SJSA1 (cell line): ENCODE measurements at regions not wholly inside any gene's neighbourhood (a gene's known extent, or its start where the extent isn't known, plus 50 kb on each side); places are given as distances from the start of the nearest gene placed in this dataset.
A peak's percentile ranks its signal among the peaks of the same experiment; 100 is the strongest.
"Not testable (repeated sequence)": the region's sequence is repeated elsewhere in the genome, so short reads cannot be mapped to it uniquely, and the experiment has no call there.

Source experiments
- DNase-seq, 2 experiments: peaks; one replicate each; pipeline ENCODE4 v3.0.0-alpha.2; 2015 to 2020; ENCODE audit warnings: low spot score in 2 of 2, low read depth in 1 of 2
- H3K27ac ChIP-seq: fragments of 250-450 bp; sonication (Bioruptor Pico); 2 replicates; pipeline ENCODE4 v1.5.1; 2020; ENCODE audit warnings: mild to moderate bottlenecking, moderate library complexity
- H3K27me3 ChIP-seq: fragments of 250-450 bp; sonication (Bioruptor Pico); replicated peaks from 2 replicates; pipeline ENCODE4 v1.5.1; 2020; ENCODE audit warnings: mild to moderate bottlenecking, moderate library complexity
- H3K36me3 ChIP-seq: fragments of 250-450 bp; sonication (Bioruptor Pico); 2 replicates; pipeline ENCODE4 v1.5.1; 2020; ENCODE audit warnings: mild to moderate bottlenecking
- H3K4me1 ChIP-seq: fragments of 250-450 bp; sonication (Bioruptor Pico); replicated peaks from 2 replicates; pipeline ENCODE4 v1.6.1; 2021; ENCODE audit warnings: mild to moderate bottlenecking
- H3K4me3 ChIP-seq: fragments of 250-450 bp; sonication (Bioruptor Pico); 2 replicates; pipeline ENCODE4 v1.5.1; 2020; ENCODE audit warnings: mild to moderate bottlenecking
- H3K9me3 ChIP-seq: fragments of 250-450 bp; sonication (Bioruptor Pico); replicated peaks from 2 replicates; pipeline ENCODE4 v1.5.1; 2020; ENCODE audit warnings: mild to moderate bottlenecking

DNA sequence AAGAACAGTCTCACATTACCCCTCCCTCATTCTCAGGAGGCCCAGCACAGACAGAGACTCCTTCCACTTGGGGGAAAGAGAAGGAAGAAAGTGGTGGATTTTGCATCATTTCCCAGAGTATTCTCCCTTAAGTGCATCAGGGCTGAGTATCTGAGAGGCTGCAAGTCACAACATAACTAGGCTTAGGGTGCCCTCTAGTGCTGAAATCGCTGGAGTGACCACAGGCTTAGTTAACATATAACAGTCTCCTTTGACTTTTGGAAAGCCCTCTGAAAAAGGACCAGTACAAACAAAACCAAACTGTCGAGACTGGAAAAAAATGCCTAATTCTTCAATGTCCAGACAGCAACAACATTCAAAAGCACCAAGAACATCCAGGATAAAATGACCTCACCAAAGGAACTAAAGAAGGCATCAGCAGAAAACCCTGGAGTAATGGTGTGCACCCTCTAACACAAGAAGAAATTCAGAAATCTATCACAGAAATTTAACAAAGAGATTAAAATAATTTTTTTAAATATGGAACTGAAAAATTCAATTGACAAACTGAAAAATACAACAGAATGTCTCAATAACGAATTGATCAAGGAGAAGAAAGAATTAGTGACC is 412.3 kb downstream of the RPS29 start:
- H3K36me3 ChIP-seq = no peaks in the 10 kb centered on the region
- H3K9me3 ChIP-seq = no peaks in the 10 kb centered on the region
- H3K4me3 ChIP-seq = no peak overlapping the region
- no peaks in the 10 kb centered on the region for H3K4me1 ChIP-seq
- peak; percentile 28 to 55 for DNase-seq
- no peak overlapping the region for H3K27ac ChIP-seq
- H3K27me3 ChIP-seq = no peaks in the 10 kb centered on the region

DNA sequence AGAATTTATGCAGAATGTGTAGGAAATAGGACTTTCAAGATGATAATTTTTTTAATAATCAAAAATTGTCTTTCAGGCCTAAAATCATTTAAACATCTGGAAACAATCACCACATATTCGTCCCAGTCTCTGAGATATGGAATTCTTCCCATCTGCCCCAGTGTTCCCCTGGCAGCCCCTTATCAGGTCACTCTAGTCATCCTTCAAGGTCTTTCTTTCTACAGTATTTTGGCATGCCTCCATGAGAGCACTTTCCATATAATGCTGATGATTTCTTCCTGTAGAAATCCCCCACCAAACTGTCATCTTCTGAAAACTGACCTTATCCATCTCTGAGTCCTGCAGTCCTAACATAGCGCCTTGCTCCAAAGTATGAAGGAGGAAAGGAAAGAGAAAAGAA is 422.1 kb downstream of the RPS29 start:
- Histone ChIP-seq H3K36me3 (no peaks in the 10 kb centered on the region), H3K27ac (no peak overlapping the region), H3K27me3 (no peaks in the 10 kb centered on the region), H3K4me1 (no peaks in the 10 kb centered on the region), H3K4me3 (no peak overlapping the region), H3K9me3 (no peaks in the 10 kb centered on the region)
- DNase-seq = no peak

DNA sequence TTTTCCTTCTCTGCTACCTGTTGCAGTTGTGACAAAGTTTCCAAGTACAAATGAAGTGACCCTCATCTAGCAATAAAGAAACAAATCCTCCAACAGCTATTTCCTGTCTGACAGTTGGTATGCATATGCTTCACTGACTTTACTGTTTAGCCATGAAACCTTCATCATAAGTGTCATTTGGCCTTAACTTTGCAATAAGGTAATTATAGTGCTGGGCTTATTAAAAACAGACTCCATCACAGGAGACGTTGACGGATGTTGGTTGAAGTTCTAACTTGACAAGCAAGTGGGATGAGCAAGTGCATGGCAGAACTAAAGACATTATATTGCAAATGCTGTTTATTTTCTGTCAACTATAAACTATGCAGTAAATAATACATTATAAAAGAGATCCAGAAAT is 425.2 kb downstream of the RPS29 start:
- Histone ChIP-seq H3K36me3 (no peaks in the 10 kb centered on the region), H3K27ac (no peak overlapping the region), H3K27me3 (no peaks in the 10 kb centered on the region), H3K4me3 (no peak overlapping the region), H3K9me3 (no peaks in the 10 kb centered on the region), H3K4me1 (no peaks in the 10 kb centered on the region)
- DNase-seq = no peak

DNA sequence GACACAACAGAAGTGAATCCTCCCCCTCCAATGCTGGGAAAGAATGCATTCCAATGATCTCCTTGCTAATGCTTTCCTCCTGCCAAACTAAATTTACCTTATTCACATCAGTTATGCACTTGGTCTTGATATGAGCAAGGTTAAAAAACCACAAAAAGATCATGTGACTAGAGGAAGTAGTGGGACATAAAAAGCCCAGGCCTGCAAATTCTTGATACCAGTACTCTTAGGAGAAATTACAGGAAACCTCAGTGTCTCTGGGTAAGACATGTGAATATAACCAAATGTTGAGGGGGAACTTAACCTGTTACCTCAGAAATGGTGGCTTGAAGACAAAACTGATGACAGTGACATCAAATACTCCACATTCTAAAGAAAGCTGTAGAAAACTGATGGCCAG is 427.1 kb downstream of the RPS29 start:
- no peaks in the 10 kb centered on the region for H3K27me3 ChIP-seq
- H3K36me3 ChIP-seq = no peaks in the 10 kb centered on the region
- no peaks in the 10 kb centered on the region for H3K4me1 ChIP-seq
- H3K27ac ChIP-seq = no peak overlapping the region
- H3K9me3 ChIP-seq = no peaks in the 10 kb centered on the region
- DNase-seq = no peak
- H3K4me3 ChIP-seq = no peak overlapping the region

DNA sequence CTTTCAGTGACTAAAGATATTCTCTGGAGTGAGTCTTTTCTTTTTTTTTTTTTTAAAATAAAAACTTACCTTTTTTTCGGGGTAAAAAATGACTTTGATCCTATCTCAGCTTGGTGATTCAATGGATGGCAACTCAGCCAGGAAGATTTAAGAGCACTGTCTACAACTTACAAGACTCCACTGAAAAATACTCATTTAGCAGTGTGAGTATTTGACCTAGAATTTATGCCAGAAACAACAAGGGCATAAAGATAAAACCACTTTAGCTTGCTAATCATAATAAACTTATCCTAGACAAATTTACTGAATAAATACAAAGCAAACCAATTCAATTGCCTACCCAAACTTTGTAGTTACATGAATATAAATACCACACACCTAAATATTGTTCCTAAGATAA is 446.6 kb downstream of the RPS29 start:
- Histone ChIP-seq H3K36me3 (no peaks in the 10 kb centered on the region), H3K4me1 (no peaks in the 10 kb centered on the region), H3K27me3 (no peaks in the 10 kb centered on the region), H3K4me3 (no peak overlapping the region), H3K27ac (no peak overlapping the region), H3K9me3 (no peaks in the 10 kb centered on the region)
- no peak for DNase-seq

DNA sequence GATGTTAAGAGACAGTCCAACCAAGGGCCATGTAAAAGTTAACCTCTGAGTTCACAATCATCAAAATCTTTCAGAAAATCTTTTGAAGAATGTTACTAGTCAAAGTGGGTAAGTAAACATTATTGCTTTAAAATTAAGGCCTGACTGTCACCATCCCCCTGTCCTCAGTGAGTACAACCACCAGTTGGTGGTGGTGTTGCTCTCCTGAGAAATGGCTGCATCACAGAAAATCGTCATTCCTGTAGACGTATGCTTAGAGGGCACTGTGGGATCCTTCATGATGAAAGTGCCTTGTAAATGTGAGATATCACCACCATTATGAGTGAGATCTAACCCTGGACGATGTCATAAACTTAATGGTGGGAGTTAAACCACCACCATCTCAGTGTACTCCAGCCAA is 451.2 kb downstream of the RPS29 start:
- Histone ChIP-seq H3K4me3 (no peak overlapping the region), H3K27ac (no peak overlapping the region), H3K27me3 (no peaks in the 10 kb centered on the region), H3K4me1 (no peaks in the 10 kb centered on the region), H3K36me3 (no peaks in the 10 kb centered on the region), H3K9me3 (no peaks in the 10 kb centered on the region)
- no peak for DNase-seq

DNA sequence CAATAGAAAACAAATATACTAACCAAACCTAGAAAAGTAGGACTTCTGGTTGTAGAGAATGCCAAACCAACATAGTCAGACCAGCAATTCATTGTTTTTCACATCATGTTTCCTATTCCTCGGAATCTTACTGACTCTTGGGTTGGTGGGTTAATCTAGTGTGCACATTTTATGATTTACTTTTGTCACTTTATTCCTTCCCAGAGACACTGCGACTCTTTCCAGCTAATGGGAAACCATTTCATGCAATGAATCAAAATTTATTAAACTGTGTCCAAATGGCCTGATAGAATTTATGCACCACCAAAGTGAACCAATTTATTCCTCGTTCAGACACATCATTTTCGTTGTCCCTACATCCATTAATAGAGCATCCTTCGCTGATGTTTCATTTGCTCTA is 464.9 kb downstream of the RPS29 start:
- H3K27me3 ChIP-seq = no peaks in the 10 kb centered on the region; the same call in 1 of the 2 replicates
- H3K9me3 ChIP-seq = no peaks in the 10 kb centered on the region
- H3K36me3 ChIP-seq = no peaks in the 10 kb centered on the region
- H3K4me1 ChIP-seq = no peaks in the 10 kb centered on the region
- DNase-seq = no peak
- H3K27ac ChIP-seq = no peak overlapping the region
- H3K4me3 ChIP-seq = no peak overlapping the region

DNA sequence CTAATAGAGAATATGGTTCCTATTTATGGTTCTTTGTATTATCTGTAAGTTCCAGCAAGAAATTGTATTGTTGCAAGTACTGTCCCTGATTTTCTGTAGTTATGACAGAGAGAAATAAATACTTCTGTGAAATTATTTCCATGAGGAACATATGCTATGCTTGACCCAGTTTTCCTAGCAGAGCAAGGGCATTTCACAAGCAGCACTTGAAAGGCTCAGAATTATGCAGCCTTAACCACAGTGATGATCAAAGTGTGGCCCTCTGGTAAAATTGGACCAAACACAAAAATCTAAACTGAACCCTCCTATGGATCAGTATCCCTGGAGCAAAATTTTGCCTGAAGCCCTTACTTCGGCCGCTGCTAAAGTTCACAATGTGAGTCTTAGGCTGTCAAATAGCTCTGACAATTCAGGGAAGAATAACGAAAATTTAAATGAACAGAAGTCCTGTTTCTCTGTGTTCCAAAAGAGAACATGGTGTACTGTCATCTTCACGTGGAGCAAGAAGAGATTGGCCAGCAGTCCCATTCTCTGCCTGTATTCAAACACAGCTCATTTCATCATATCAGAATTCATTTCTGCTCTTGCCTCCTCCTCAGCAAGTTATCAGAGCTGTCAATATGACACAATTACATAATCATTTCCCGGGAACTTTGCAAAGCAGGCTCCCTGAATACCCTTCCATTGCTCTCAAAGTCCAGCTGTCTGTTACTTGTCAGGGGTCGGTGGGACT is 471.9 kb downstream of the RPS29 start:
- DNase-seq = no peak
- Histone ChIP-seq H3K4me1 (no peaks in the 10 kb centered on the region), H3K4me3 (no peak overlapping the region), H3K36me3 (no peaks in the 10 kb centered on the region), H3K9me3 (no peaks in the 10 kb centered on the region), H3K27me3 (no peaks in the 10 kb centered on the region), H3K27ac (no peak overlapping the region)

DNA sequence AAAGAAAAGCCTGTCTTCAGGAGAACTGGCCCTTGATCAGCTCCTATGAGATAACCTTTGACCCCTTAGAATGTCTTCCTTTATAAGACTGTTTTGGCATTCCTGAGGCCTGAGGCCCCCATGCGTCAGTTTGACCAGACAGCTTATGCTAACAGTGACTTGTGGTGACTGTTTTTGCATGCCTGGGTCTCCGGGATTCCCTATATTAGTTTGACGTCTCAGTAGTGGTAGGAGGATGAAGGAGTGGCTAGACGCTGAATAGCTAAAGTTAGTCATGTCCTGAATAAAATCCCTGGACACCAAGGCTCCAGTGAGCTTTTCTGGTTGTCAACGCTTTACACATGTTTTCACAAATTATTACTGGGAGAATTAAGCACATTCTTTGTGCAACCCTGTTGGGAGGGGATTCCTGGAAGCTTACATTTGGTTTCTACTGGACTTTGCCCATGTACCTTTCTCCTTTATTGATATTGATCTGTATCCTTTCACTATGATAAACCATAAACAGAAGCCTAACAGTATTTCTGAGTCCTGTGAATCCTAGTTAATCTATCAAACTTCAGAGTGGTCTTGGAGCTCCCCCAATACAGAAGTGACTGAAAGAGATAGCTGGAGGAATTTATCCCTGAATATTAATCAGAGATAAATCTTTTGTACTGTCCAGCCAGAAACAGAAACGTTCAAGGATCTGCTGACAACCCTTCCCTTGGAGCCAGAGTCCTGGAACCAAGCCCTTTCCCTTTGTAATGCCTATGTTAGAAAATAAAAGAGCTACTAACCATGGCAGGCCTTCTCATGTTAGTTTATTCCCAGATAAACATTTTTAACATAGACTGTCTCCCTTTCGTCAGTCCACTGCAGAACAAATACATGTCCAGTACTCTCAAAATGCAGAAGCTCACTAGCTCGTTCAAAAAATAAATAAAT is 479.2 kb downstream of the RPS29 start:
- Histone ChIP-seq H3K27me3 (no peaks in the 10 kb centered on the region), H3K9me3 (no peaks in the 10 kb centered on the region), H3K36me3 (no peaks in the 10 kb centered on the region), H3K4me3 (no peak overlapping the region), H3K4me1 (no peaks in the 10 kb centered on the region), H3K27ac (no peak overlapping the region)
- DNase-seq = no peak

DNA sequence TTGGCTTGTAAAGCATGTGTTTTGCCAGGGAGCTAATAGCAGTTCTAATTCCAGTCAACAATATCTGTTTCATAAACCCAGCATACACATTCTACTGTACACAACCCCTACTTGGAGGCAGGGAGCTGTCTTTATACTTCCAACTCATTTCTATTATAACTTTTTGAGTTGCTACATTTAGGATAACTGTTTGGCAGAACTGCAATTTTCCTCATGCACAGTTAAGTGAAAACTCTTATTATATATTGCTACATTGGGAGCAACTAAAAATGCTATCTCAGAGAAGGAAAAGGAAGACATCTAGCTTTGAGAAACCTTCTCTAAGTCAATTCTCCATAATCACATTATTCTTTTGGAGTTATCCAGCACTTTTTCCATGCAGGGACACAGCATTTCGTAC is 480.2 kb downstream of the RPS29 start:
- no peaks in the 10 kb centered on the region for H3K36me3 ChIP-seq
- H3K27ac ChIP-seq = no peak overlapping the region
- DNase-seq = no peak
- H3K27me3 ChIP-seq = no peaks in the 10 kb centered on the region
- H3K4me1 ChIP-seq = no peaks in the 10 kb centered on the region
- H3K9me3 ChIP-seq = no peaks in the 10 kb centered on the region
- no peak overlapping the region for H3K4me3 ChIP-seq

DNA sequence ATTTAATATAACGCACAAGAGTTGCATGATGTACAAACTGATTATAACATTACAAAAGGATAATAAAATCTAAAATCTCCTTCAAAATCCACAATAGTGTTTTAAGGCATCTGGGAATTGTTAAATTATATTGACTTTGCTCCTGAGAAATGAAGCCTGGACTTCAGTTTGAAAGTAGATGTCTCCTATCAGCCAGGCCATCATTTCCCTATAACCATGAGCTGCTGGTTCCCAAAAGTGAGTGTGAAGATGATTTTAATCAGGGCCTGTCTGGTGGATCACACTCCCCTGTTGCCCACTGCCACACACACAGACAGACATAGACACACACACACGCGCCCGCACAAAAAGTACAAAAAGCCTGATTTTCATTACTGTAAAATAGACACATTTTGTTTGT is 480.7 kb downstream of the RPS29 start:
- H3K4me3 ChIP-seq = no peak overlapping the region
- H3K27ac ChIP-seq = no peak overlapping the region
- no peaks in the 10 kb centered on the region for H3K36me3 ChIP-seq
- H3K4me1 ChIP-seq = no peaks in the 10 kb centered on the region
- H3K9me3 ChIP-seq = no peaks in the 10 kb centered on the region
- DNase-seq = no peak
- H3K27me3 ChIP-seq = no peaks in the 10 kb centered on the region

DNA sequence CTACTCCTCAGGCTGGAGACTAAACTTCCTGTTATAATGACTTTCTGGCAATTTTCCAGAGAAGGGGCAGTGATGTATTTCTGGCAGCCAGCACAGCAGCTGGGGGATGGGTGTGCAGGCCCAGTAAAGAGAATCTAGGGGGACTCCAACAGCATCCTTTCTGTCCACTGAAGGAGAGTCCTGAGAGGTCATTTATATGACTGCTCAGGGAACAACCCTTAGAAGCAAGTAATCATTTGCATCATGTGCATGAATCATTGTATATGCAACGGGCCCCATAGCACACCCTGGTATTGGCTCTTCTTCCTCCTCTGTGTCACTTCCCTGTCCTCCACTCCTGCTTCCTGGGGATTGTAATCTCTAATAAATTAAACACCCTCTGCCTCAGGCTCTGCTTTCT is 493.8 kb downstream of the RPS29 start:
- no peaks in the 10 kb centered on the region for H3K36me3 ChIP-seq
- H3K27me3 ChIP-seq = no peaks in the 10 kb centered on the region
- no peak overlapping the region for H3K27ac ChIP-seq
- H3K9me3 ChIP-seq = no peaks in the 10 kb centered on the region
- H3K4me1 ChIP-seq = no peaks in the 10 kb centered on the region
- H3K4me3 ChIP-seq = no peak overlapping the region
- DNase-seq = no peak

DNA sequence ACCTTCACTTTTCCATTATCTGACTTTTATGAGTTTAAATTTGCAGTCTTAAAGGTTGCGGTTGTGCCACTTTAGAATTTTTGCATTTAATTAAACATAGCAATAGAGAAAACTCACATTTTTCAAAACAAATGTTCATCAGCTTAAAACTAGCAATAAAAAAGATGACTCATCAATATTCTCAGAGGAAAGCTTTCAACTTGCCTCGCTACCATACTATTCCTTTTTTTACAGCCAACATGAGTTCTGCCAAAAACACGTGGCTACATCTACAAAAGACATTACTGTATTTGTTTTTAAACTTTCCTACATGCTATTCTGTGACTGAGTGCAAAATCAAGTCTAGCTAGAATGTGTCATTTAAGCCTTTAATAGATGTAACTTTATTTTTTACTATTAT is 497.1 kb downstream of the RPS29 start:
- no peaks in the 10 kb centered on the region for H3K4me1 ChIP-seq
- H3K27ac ChIP-seq = no peak overlapping the region
- H3K36me3 ChIP-seq = no peaks in the 10 kb centered on the region
- no peaks in the 10 kb centered on the region for H3K27me3 ChIP-seq
- no peak for DNase-seq
- no peak overlapping the region for H3K4me3 ChIP-seq
- no peaks in the 10 kb centered on the region for H3K9me3 ChIP-seq

DNA sequence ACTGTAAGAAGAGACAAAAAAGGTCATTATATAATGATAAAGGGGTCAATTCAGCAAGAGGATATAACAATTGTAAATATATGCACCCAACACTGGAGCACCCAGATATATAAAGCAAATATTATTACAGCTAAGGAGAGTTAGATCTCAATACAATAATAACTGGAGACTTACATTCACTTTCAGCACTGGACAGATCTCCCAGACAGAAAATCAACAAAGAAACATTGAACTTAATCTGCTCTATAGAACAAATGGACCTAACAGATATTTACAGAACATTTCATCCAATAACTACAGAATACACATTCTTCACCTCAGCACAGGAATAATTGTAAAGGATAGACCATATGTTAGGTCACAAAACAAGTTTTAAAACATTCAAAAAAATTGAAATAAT is 512.9 kb downstream of the RPS29 start:
- H3K27me3 ChIP-seq, H3K27ac ChIP-seq, H3K36me3 ChIP-seq, DNase-seq, H3K4me3 ChIP-seq, H3K4me1 ChIP-seq, H3K9me3 ChIP-seq: not testable (repeated sequence)
